Activated B cell treated with CpG ODN at 0.5 μM for 24 hours (primary cell): ENCODE measurements at regions not wholly inside any gene's neighbourhood (a gene's known extent, or its start where the extent isn't known, plus 50 kb on each side); places are given as distances from the start of the nearest gene placed in this dataset.

Experiments used
- ATAC-seq: fragments of 200-7000 bp; cut with Tn5 transposase; one replicate; pipeline ENCODE4 v1.10.0; 2021; ENCODE audit warnings: low read depth, mild to moderate bottlenecking, moderate library complexity
- CTCF ChIA-PET: fragments of 350-600 bp; sonication (Branson Sonifier 250); formaldehyde crosslinking; loops from one replicate; lab custom pipeline; 2021; ENCODE audit warnings: antibody characterized with exemption; lab: Charles Lee
- POLR2A ChIA-PET: fragments of 350-600 bp; sonication (Branson Sonifier 250); formaldehyde crosslinking; loops from one replicate; lab custom pipeline; 2021; ENCODE audit warnings: antibody characterized with exemption; lab: Charles Lee
- DNase-seq: peaks from one replicate; pipeline ENCODE4 v3.0.0; 2022
- H3K27ac Mint-ChIP-seq: one replicate; pipeline ENCODE4 v1.8.0; 2020; ENCODE audit warnings: mixed read lengths
- H3K27me3 Mint-ChIP-seq: one replicate; pipeline ENCODE4 v1.8.0; 2021; ENCODE audit warnings: mixed read lengths
- H3K36me3 Mint-ChIP-seq: one replicate; pipeline ENCODE4 v1.8.0; 2021; ENCODE audit warnings: low read depth, mixed read lengths
- H3K4me1 Mint-ChIP-seq: one replicate; pipeline ENCODE4 v1.8.0; 2021; ENCODE audit warnings: mixed read lengths
- H3K4me3 Mint-ChIP-seq: one replicate; pipeline ENCODE4 v1.8.0; 2020; ENCODE audit warnings: mild to moderate bottlenecking, mixed read lengths
- H3K9me3 Mint-ChIP-seq: one replicate; pipeline ENCODE4 v1.8.0; 2020; ENCODE audit warnings: mixed read lengths
- CTCF ChIP-seq: fragments of 200-600 bp; IDR thresholded peaks from one replicate; pipeline ENCODE4 v1.8.0; 2022; ENCODE audit warnings: antibody characterized with exemption, mild to moderate bottlenecking
- intact Hi-C: fragments of 100-400 bp; cut with micrococcal nuclease; formaldehyde crosslinking; loops from one replicate; pipeline ENCODE4 v1.15.1; 2024

- Mint-ChIP-seq H3K9me3 (no peaks in the 10 kb centered on the region), H3K4me1 (no peaks in the 10 kb centered on the region), H3K27me3 (no peaks in the 10 kb centered on the region), H3K36me3 (no peaks in the 10 kb centered on the region), H3K27ac (no peak overlapping the region), H3K4me3 (no peak overlapping the region)
- DNase-seq (no peak), ATAC-seq (no peak)
- ChIA-PET CTCF (no interaction called here), POLR2A (no interaction called here)
- intact Hi-C loops, result loop anchor here (10.0 kb wide), 1 partner anchor 816 kb away; no protein-coding TSS in a partner anchor
- TF ChIP-seq CTCF, result no peak
Observed at GRCh38 chr12:24020397-24021163, 71.1 kb upstream of the SOX5 start.

- ChIA-PET CTCF (no interaction called here), POLR2A (no interaction called here)
- no peaks in the 10 kb centered on the region for H3K9me3 Mint-ChIP-seq
- intact Hi-C loops, result no loop called here
- ATAC-seq (no peak), DNase-seq (no peak)
- no peaks in the 10 kb centered on the region for H3K4me1 Mint-ChIP-seq
- no peaks in the 10 kb centered on the region for H3K27me3 Mint-ChIP-seq
- no peak overlapping the region for H3K4me3 Mint-ChIP-seq
- H3K36me3 Mint-ChIP-seq, result no peaks in the 10 kb centered on the region
- no peak for TF ChIP-seq CTCF
- H3K27ac Mint-ChIP-seq, result no peak overlapping the region
Observed at GRCh38 chr12:24015833-24016160, 66.3 kb upstream of the SOX5 start.

- intact Hi-C loops, result no loop called here
- ChIA-PET POLR2A (no interaction called here), CTCF (no interaction called here)
- Mint-ChIP-seq H3K4me1 (no peaks in the 10 kb centered on the region), H3K27ac (no peak overlapping the region), H3K36me3 (no peaks in the 10 kb centered on the region), H3K27me3 (no peaks in the 10 kb centered on the region), H3K4me3 (no peak overlapping the region), H3K9me3 (no peaks in the 10 kb centered on the region)
- ATAC-seq (no peak), DNase-seq (no peak)
- no peak for TF ChIP-seq CTCF
Observed at GRCh38 chr12:24014915-24015832, 65.7 kb upstream of the SOX5 start.

- Mint-ChIP-seq H3K27me3 (no peaks in the 10 kb centered on the region), H3K4me1 (no peaks in the 10 kb centered on the region), H3K27ac (no peak overlapping the region), H3K9me3 (no peaks in the 10 kb centered on the region), H3K4me3 (no peak overlapping the region), H3K36me3 (no peaks in the 10 kb centered on the region)
- TF ChIP-seq CTCF, result no peak
- no peak for ATAC-seq
- intact Hi-C loops, result no loop called here
- POLR2A ChIA-PET, result no interaction called here
- CTCF ChIA-PET, result no interaction called here
- DNase-seq, result no peak
Observed at GRCh38 chr12:24014240-24014639, 64.8 kb upstream of the SOX5 start.

- POLR2A ChIA-PET, result no interaction called here
- Mint-ChIP-seq H3K4me3 (no peak overlapping the region), H3K4me1 (no peaks in the 10 kb centered on the region), H3K9me3 (no peaks in the 10 kb centered on the region), H3K36me3 (no peaks in the 10 kb centered on the region), H3K27me3 (no peaks in the 10 kb centered on the region), H3K27ac (no peak overlapping the region)
- intact Hi-C loops, result loop anchor here (1.0 kb wide), 2 partner anchors 767 to 824 kb away; no protein-coding TSS in a partner anchor
- no peak for DNase-seq
- no peak for TF ChIP-seq CTCF
- ATAC-seq, result no peak
- CTCF ChIA-PET, result interaction anchor here (0.7 to 1.3 kb wide), 3 partner anchors 348 to 1117 kb away, joined by 3 to 5 read pairs (median 4); no protein-coding TSS in a partner anchor
Observed at GRCh38 chr12:24012528-24012927, 63.1 kb upstream of the SOX5 start.
